Hepatocyte (in vitro differentiated cells): ENCODE measurements at regions not wholly inside any gene's neighbourhood (a gene's known extent, or its start where the extent isn't known, plus 50 kb on each side); places are given as distances from the start of the nearest gene placed in this dataset.

ENCODE experiments used
- DNase-seq: peaks from one replicate; pipeline ENCODE4 v3.0.0-alpha.2; 2016; ENCODE audit warnings: low spot score
- H2AFZ ChIP-seq: fragments of 200-600 bp; sonication (generic); 2 replicates; pipeline ENCODE4 v1.6.0; 2016; ENCODE audit warnings: antibody characterized with exemption, mild to moderate bottlenecking
- H3K27ac ChIP-seq: fragments of 200-600 bp; sonication (generic); 2 replicates; pipeline ENCODE4 v1.5.1; 2016; ENCODE audit warnings: mild to moderate bottlenecking
- H3K27me3 ChIP-seq: fragments of 200-600 bp; sonication (generic); 2 replicates; pipeline ENCODE4 v1.6.1; 2016
- H3K36me3 ChIP-seq: fragments of 200-600 bp; sonication (generic); replicated peaks from 2 replicates; pipeline ENCODE4 v1.5.1; 2016; ENCODE audit warnings: low read depth; ENCODE audit not compliant: insufficient read depth
- H3K4me1 ChIP-seq: fragments of 200-600 bp; sonication (generic); 2 replicates; pipeline ENCODE4 v1.5.1; 2016; ENCODE audit warnings: mild to moderate bottlenecking, moderate library complexity; ENCODE audit not compliant: insufficient read depth
- H3K4me2 ChIP-seq: fragments of 200-600 bp; sonication (generic); 2 replicates; pipeline ENCODE4 v1.6.0; 2016
- H3K4me3 ChIP-seq: fragments of 200-600 bp; sonication (generic); 2 replicates; pipeline ENCODE4 v1.5.1; 2016; ENCODE audit warnings: mild to moderate bottlenecking
- H3K79me2 ChIP-seq: fragments of 200-600 bp; sonication (generic); 2 replicates; pipeline ENCODE4 v1.6.0; 2017; ENCODE audit warnings: mild to moderate bottlenecking
- H3K9me2 ChIP-seq: fragments of 200-600 bp; sonication (generic); replicated peaks from 2 replicates; pipeline ENCODE4 v1.6.0; 2017; ENCODE audit warnings: mild to moderate bottlenecking; ENCODE audit not compliant: insufficient read depth
- H3K9me3 ChIP-seq: fragments of 200-600 bp; sonication (generic); 2 replicates; pipeline ENCODE4 v1.5.1; 2016; ENCODE audit warnings: low read depth, mild to moderate bottlenecking
- H4K20me1 ChIP-seq: fragments of 200-600 bp; sonication (generic); 2 replicates; pipeline ENCODE4 v1.6.0; 2016; ENCODE audit warnings: mild to moderate bottlenecking; ENCODE audit not compliant: insufficient read depth, poor library complexity, severe bottlenecking
- CTCF ChIP-seq: fragments of 200-600 bp; sonication (generic); IDR thresholded peaks from 2 replicates; pipeline ENCODE4 v1.5.1; 2016; ENCODE audit warnings: antibody characterized with exemption, mild to moderate bottlenecking; ENCODE audit not compliant: poor library complexity
- EZH2 ChIP-seq: fragments of 200-600 bp; sonication (generic); IDR thresholded peaks from 2 replicates; pipeline ENCODE4 v1.6.1; 2016; ENCODE audit warnings: antibody characterized with exemption, mild to moderate bottlenecking, borderline replicate concordance
- EZH2phosphoT487 ChIP-seq: fragments of 200-600 bp; sonication (generic); IDR thresholded peaks from one replicate; pipeline ENCODE4 v1.6.1; 2018; ENCODE audit warnings: antibody characterized with exemption, mild to moderate bottlenecking, low read depth, moderate library complexity; ENCODE audit not compliant: unreplicated experiment, severe bottlenecking
- WGBS: methylation state at CpG from one replicate; pipeline ENCODE4 v1.1.6; 2016; ENCODE audit warnings: low lambda C conversion rate; ENCODE audit errors: missing lambda C conversion rate; 5-methylcytosine and 5-hydroxymethylcytosine counted together

- DNase-seq: no peak
- no peak overlapping the region for H3K27ac ChIP-seq
- H3K4me3 ChIP-seq: no peak overlapping the region
- no peaks in the 10 kb centered on the region for H3K79me2 ChIP-seq
- H3K9me2 ChIP-seq: no peaks in the 10 kb centered on the region
- 68% methylated on average over 3 of the region's 3 CpGs for WGBS
- no peak overlapping the region for H3K4me2 ChIP-seq
- no peaks in the 10 kb centered on the region for H3K9me3 ChIP-seq
- no peak for TF ChIP-seq EZH2phosphoT487
- TF ChIP-seq EZH2: no peak
- TF ChIP-seq CTCF: no peak
- H3K4me1 ChIP-seq: no peaks in the 10 kb centered on the region
- no peaks in the 10 kb centered on the region for H3K27me3 ChIP-seq
- H3K36me3 ChIP-seq: no peaks in the 10 kb centered on the region
- no peak overlapping the region for H2AFZ ChIP-seq
- H4K20me1 ChIP-seq: no peaks in the 10 kb centered on the region
Observed at GRCh38 chr10:34885898-34886297, 70.8 kb upstream of the PARD3 start.

DNA sequence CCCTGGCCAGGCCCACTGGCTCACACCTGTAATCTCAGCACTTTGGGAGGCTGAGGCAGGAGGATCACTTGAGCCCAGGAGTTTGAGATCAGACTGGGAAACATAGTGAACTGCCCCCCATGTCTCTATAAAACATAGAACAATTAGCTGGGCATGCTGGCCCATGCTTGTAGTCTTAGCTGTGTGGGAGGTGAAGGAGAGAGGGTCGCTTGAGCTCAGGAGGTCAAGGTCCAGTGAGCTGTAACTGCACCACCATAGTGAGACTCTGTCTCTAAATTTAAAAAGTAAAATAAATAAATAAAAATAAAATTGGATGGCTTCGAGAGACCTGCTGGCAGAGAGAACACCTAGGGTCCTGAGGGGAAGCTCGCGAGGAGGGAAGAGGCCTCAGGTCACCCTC is 69.9 kb upstream of the PARD3 start:
- Histone ChIP-seq H3K4me1 (no peaks in the 10 kb centered on the region), H3K27ac (peak overlapping the region; percentile 1), H3K79me2 (no peaks in the 10 kb centered on the region)

DNA sequence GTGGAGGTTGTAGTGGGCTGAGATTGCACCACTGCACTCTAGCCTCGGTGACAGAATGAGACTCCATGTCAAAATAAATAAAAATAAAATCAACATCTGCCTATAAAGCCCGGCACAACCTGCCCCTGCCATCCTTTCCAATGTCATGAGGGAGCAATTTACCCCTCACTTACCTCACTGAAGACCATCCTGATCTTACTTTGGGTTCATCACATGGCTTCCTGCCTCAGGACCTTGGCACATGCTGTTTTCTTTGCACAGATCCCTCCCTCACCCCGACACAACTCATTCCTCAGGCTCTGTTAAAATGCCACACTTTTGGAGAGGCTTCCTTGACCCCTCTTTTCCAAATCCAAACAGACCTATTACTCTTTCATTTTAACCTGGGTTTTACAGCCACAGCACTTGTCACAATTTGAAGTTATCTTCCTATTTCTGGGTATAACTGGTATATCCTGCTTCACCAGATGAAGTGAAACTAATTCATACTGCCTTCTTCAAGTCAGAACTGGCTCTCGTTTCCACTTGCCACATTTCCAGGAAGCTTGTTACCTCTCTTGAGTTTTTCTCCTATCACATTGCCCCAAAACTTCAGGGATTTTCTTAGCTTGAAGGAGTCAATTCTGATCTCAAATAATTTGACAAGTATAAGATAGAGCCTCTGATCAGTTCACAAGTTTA is 69.3 kb upstream of the PARD3 start:
- Histone ChIP-seq H3K27me3 (no peaks in the 10 kb centered on the region), H3K4me3 (no peak overlapping the region), H4K20me1 (no peaks in the 10 kb centered on the region), H3K9me2 (no peaks in the 10 kb centered on the region), H3K9me3 (no peaks in the 10 kb centered on the region), H3K4me1 (no peaks in the 10 kb centered on the region), H3K27ac (peak overlapping the region; percentile 1), H3K4me2 (no peak overlapping the region), H2AFZ (no peak overlapping the region), H3K79me2 (no peaks in the 10 kb centered on the region), H3K36me3 (no peaks in the 10 kb centered on the region)
- TF ChIP-seq EZH2phosphoT487: no peak
- TF ChIP-seq EZH2: no peak
- TF ChIP-seq CTCF: no peak
- 94% methylated on average over 4 of the region's 4 CpGs for WGBS
- DNase-seq: no peak

More for the DNA sequence above, 69.9 kb upstream of the PARD3 start:
- H3K9me2 ChIP-seq: no peaks in the 10 kb centered on the region
- H3K4me3 ChIP-seq: no peak overlapping the region
- TF ChIP-seq EZH2phosphoT487 (no peak), CTCF (no peak), EZH2 (no peak)
- H3K36me3 ChIP-seq: no peaks in the 10 kb centered on the region
- 97% methylated on average over 4 of the region's 4 CpGs for WGBS
- no peak overlapping the region for H2AFZ ChIP-seq
- H3K4me2 ChIP-seq: no peak overlapping the region
- H4K20me1 ChIP-seq: no peaks in the 10 kb centered on the region
- no peaks in the 10 kb centered on the region for H3K27me3 ChIP-seq
- H3K9me3 ChIP-seq: no peaks in the 10 kb centered on the region
- no peak for DNase-seq
